DND-41 (cell line): ENCODE measurements at regions not wholly inside any gene's neighbourhood (a gene's known extent, or its start where the extent isn't known, plus 50 kb on each side); places are given as distances from the start of the nearest gene placed in this dataset.

Experiments
- ATAC-seq: fragments of 200-7000 bp; cut with Tn5 transposase; 3 replicates; pipeline ENCODE4 v1.9.1; 2021; ENCODE audit warnings: low read depth; ENCODE audit not compliant: insufficient read depth
- DNase-seq: peaks from one replicate; pipeline ENCODE4 v3.0.0-alpha.2; 2020
- H2AFZ ChIP-seq: 2 replicates; pipeline ENCODE4 v1.6.0; 2012; ENCODE audit warnings: low read depth, low read length
- H3K27ac ChIP-seq: 2 replicates; pipeline ENCODE4 v1.5.1; 2012; ENCODE audit warnings: low read length, inconsistent platforms
- H3K27me3 ChIP-seq: fragments of 200-600 bp; sonication (generic); 2 replicates; pipeline ENCODE4 v1.6.0; 2012; ENCODE audit warnings: low read length, mild to moderate bottlenecking, inconsistent platforms; ENCODE audit not compliant: insufficient read depth, poor library complexity
- H3K36me3 ChIP-seq: 2 replicates; pipeline ENCODE4 v1.5.1; 2012; ENCODE audit warnings: low read length, inconsistent platforms; ENCODE audit not compliant: insufficient read depth
- H3K4me1 ChIP-seq: 2 replicates; pipeline ENCODE4 v1.5.1; 2012; ENCODE audit warnings: mild to moderate bottlenecking, low read length; ENCODE audit not compliant: insufficient read depth
- H3K4me2 ChIP-seq: 2 replicates; pipeline ENCODE4 v1.6.0; 2012; ENCODE audit warnings: mild to moderate bottlenecking, moderate library complexity, low read length, inconsistent platforms; ENCODE audit not compliant: insufficient read depth
- H3K4me3 ChIP-seq, 2 experiments: fragments of 200-600 bp in 1 of 2; shearing (Covaris generic) in 1 of 2; 2 replicates each; pipeline ENCODE4 v1.5.1; 2012 to 2016; ENCODE audit warnings: inconsistent platforms in 2 of 2, low read length in 2 of 2, mild to moderate bottlenecking in 2 of 2, low read depth in 1 of 2, moderate library complexity in 1 of 2
- H3K79me2 ChIP-seq: 2 replicates; pipeline ENCODE4 v1.6.0; 2012; ENCODE audit warnings: low read length, inconsistent platforms; ENCODE audit not compliant: insufficient read depth
- H3K9ac ChIP-seq: 2 replicates; pipeline ENCODE4 v1.6.0; 2012; ENCODE audit warnings: low read depth, mild to moderate bottlenecking, inconsistent platforms, low read length, moderate library complexity
- H3K9me3 ChIP-seq: 2 replicates; pipeline ENCODE4 v1.5.1; 2012; ENCODE audit warnings: low read length, moderate library complexity, mild to moderate bottlenecking, inconsistent platforms; ENCODE audit not compliant: insufficient read depth, severe bottlenecking
- H4K20me1 ChIP-seq: 2 replicates; pipeline ENCODE4 v1.6.0; 2012; ENCODE audit warnings: low read length; ENCODE audit not compliant: insufficient read depth
- CTCF ChIP-seq: IDR thresholded peaks from 2 replicates; pipeline ENCODE4 v1.5.1; 2012; ENCODE audit warnings: borderline replicate concordance, low read length, moderate library complexity, mild to moderate bottlenecking; ENCODE audit not compliant: poor library complexity, severe bottlenecking; ENCODE audit errors: extremely low read depth
- EZH2 ChIP-seq: IDR thresholded peaks from 3 replicates; pipeline ENCODE4 v1.6.1; 2012; ENCODE audit warnings: borderline replicate concordance, low read depth, mild to moderate bottlenecking, moderate library complexity, low read length, inconsistent platforms; ENCODE audit not compliant: severe bottlenecking

- no peaks in the 10 kb centered on the region for H3K27me3 ChIP-seq
- H3K9ac ChIP-seq = no peak overlapping the region
- no peak overlapping the region for H3K4me3 ChIP-seq
- no peaks in the 10 kb centered on the region for H3K36me3 ChIP-seq
- no peaks in the 10 kb centered on the region for H4K20me1 ChIP-seq
- TF ChIP-seq CTCF (no peak), EZH2 (no peak)
- H3K4me1 ChIP-seq = no peaks in the 10 kb centered on the region
- DNase-seq (no peak), ATAC-seq (no peak)
- H3K79me2 ChIP-seq = no peaks in the 10 kb centered on the region
- H3K9me3 ChIP-seq = no peaks in the 10 kb centered on the region
- H3K27ac ChIP-seq = no peak overlapping the region
- H3K4me2 ChIP-seq = no peak overlapping the region
- H2AFZ ChIP-seq = no peak overlapping the region
Observed at GRCh38 chr11:87934182-87934581, 241.1 kb downstream of the RAB38 start.

GRCh38 chr11:87926250-87926970, 248.8 kb downstream of the RAB38 start:
- H3K4me3 ChIP-seq = no peak overlapping the region
- H3K4me2 ChIP-seq = no peak overlapping the region
- H3K4me1 ChIP-seq = no peaks in the 10 kb centered on the region
- no peak overlapping the region for H3K27ac ChIP-seq
- H3K79me2 ChIP-seq = no peaks in the 10 kb centered on the region
- ATAC-seq (no peak), DNase-seq (no peak)
- no peak for TF ChIP-seq CTCF
- TF ChIP-seq EZH2 = no peak
- no peak overlapping the region for H3K9ac ChIP-seq
- no peak overlapping the region for H2AFZ ChIP-seq
- H3K36me3 ChIP-seq = no peaks in the 10 kb centered on the region
- no peaks in the 10 kb centered on the region for H3K27me3 ChIP-seq
- H4K20me1 ChIP-seq = no peaks in the 10 kb centered on the region
- H3K9me3 ChIP-seq = no peaks in the 10 kb centered on the region

- no peak overlapping the region for H3K4me3 ChIP-seq
- no peaks in the 10 kb centered on the region for H3K27me3 ChIP-seq
- no peaks in the 10 kb centered on the region for H3K4me1 ChIP-seq
- H3K27ac ChIP-seq = no peak overlapping the region
- no peaks in the 10 kb centered on the region for H4K20me1 ChIP-seq
- TF ChIP-seq EZH2 (no peak), CTCF (no peak)
- H2AFZ ChIP-seq = no peak overlapping the region
- ATAC-seq = no peak
- H3K9ac ChIP-seq = no peak overlapping the region
- no peak overlapping the region for H3K4me2 ChIP-seq
- no peaks in the 10 kb centered on the region for H3K9me3 ChIP-seq
- no peak for DNase-seq
- no peaks in the 10 kb centered on the region for H3K79me2 ChIP-seq
- no peaks in the 10 kb centered on the region for H3K36me3 ChIP-seq
Observed at GRCh38 chr11:87924125-87924524, 251.1 kb downstream of the RAB38 start.

- DNase-seq = no peak
- Histone ChIP-seq H3K9ac (no peak overlapping the region), H4K20me1 (no peaks in the 10 kb centered on the region), H3K27ac (no peak overlapping the region), H3K9me3 (no peaks in the 10 kb centered on the region), H2AFZ (no peak overlapping the region), H3K36me3 (no peaks in the 10 kb centered on the region), H3K4me1 (no peaks in the 10 kb centered on the region), H3K79me2 (no peaks in the 10 kb centered on the region), H3K27me3 (no peaks in the 10 kb centered on the region), H3K4me2 (no peak overlapping the region), H3K4me3 (no peak overlapping the region)
- ATAC-seq = no peak
- no peak for TF ChIP-seq CTCF
- no peak for TF ChIP-seq EZH2
Observed at GRCh38 chr11:87917111-87917510, 258.1 kb downstream of the RAB38 start.
